ENCODE measurements at regions not wholly inside any gene's neighbourhood (a gene's known extent, or its start where the extent isn't known, plus 50 kb on each side); places are given as distances from the start of the nearest gene placed in this dataset.
"Not testable (repeated sequence)": the region's sequence is repeated elsewhere in the genome, so short reads cannot be mapped to it uniquely, and the experiment has no call there.

DNA sequence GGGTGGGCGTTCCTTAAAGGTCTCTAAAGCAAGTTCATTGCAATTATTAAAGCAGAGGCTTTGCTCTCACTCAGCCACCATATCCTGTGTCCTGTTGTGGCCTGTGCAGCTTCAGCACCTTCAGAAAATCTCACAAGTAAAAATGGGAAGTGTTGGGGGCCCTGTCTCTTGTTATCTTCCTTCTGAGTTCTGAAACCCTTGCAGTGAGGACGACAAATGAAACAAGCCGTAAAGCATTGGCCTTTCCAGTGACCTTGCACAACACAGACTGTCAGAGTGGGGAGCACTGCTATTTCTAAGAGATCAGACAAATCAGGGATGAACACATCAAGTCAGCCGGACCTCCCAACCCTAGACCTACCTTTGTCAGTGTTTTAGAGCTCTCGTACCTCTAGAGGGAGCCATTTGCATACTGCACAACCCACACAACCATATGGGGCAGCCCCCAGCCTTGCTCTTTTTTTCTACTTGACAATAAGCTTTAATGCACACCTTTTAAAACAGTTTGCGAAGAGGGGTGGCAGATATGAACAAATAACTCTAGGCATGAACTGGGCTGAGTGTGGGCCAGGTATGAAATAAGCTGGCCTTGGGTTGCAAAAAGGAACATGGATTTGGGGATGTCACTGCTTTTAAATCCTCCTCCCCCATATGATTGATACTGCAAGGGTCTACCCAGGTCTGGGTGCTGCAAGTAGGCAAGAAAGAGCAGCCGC, 89.8 kb downstream of the KATNIP start:
- DNase-seq: peak; percentile 69

GRCh38 chr16:27640277-27640600, 90.3 kb downstream of the KATNIP start:
- no peak for DNase-seq

DNA sequence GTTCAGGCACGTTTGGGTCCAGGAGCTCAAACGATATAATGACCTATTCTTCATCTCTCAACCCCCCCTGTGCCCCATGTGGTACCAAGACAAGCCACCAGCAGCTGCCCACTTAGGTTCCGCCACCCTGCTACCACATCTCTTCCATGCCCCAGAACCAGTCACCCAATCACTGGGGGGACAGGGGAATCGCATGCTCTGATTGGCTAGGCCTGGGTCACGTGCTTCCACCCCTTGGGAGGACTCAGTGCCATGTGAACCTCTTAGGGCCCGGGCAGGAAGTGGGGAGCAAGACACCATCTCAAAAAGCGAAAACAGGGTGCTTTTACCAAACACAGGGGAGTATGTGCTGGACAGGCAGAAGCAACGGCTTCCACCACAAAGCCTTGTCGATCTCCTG, 91.3 kb downstream of the KATNIP start:
- DNase-seq: no peak

- not testable (repeated sequence) for DNase-seq
These were observed 91.9 kb downstream of the KATNIP start for GRCh38 chr16:27641734-27642415.

- DNase-seq: no peak
These were observed 92.8 kb downstream of the KATNIP start for GRCh38 chr16:27642756-27643155.

GRCh38 chr16:27644165-27644564, 94.2 kb downstream of the KATNIP start:
- no peak for DNase-seq

GRCh38 chr16:27645396-27645795, 95.5 kb downstream of the KATNIP start:
- no peak for DNase-seq

GRCh38 chr16:27646806-27647205, 96.9 kb downstream of the KATNIP start:
- no peak for DNase-seq

DNA sequence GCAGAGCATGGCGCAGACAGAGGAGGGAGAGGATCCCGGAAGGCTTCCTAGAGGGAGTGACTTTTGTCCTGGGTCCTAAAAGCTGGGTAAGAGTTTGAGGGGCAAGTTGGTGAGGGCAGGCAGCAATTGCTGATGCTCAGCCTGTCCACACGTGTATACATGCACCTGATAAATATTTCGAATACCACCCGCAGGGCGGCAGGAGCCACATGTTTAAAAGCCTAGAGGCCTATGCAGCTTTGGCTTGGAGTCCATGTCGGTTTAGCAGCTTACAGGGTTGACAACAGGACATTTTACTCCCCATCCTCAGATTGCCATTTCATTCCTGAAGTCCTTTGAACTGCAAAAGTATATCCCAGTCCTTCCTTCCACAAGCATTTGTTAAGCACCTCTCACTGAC, 99.1 kb downstream of the KATNIP start:
- DNase-seq: no peak

GRCh38 chr16:27650073-27650701, 100.2 kb downstream of the KATNIP start:
- DNase-seq: no peak

DNA sequence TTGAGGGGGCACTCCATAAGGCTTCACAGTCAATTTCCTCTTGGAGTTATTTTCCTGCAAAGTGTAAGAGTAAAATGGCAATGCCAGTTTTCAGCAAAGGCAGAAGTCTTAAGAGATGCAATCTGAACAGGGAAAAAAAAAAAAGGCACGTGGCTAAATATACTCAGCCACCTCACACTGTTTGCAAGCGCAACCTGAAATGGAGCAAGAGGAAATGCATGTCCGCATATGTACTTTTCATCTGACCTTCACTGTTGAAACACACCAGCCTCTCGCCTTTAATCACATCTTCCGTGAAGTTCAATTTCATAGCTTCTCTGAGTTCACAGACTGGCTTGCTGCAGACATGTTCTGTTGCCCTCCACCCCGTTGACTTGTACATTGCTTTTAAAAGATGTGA, 101.4 kb downstream of the KATNIP start:
- no peak for DNase-seq

- DNase-seq: no peak
These were observed 107.9 kb downstream of the KATNIP start for GRCh38 chr16:27657811-27658210.

DNA sequence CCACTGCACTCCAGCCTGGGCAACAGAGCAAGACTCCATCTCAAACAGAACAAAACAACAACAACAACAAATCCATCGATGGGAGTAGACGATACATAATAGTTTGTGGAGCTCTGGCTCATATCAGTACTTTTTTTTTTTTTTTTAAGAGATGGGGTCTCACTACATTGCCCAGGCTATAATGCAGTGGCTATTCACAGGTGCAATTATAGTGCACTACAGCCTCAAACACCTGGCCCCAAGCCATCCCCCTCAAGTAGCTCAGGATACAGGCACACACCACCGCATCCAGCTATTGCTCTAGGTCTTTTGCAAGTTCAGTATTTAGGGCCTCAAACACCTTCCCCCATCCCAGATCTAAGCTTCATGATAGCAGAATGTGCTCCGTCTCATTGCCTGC, 110.6 kb downstream of the KATNIP start:
- no peak for DNase-seq

GRCh38 chr16:27663235-27663634, 113.3 kb downstream of the KATNIP start:
- not testable (repeated sequence) for DNase-seq

- no peak for DNase-seq
These were observed 115.9 kb downstream of the KATNIP start for GRCh38 chr16:27665881-27666280.

DNA sequence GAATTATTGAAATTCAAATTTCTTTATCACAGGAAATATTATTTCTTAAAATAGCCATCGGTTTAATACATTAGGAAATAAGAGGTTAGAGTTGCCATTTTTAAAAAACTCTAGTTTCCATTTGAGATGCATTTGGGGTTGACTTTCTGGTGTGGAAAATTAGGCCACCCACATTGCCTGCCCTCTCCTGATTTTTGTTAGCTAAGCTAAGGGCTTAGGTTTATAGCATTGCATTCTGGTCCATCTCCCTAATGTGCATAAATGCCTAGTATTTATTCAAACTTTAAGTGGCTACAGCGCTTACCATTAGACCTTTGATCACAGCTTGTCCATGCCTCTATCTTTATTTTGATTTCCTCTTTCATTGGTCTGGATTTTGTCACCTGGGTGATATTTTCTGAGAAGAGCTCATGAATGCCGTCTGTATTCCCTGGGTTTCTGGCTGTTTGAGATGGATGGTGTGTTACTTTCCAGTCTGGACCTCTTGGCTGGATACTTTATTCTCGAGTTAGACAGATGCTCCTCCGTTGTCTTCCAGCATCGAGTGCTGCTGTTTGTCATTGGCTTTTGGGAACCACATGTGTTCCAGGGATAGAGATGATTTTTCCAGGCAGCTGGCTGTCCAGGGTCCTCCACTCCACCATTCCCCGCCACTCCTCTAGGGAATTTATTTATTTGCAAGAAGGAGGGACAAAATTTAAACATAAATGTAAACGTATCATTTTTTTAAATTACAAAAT, 120.3 kb downstream of the KATNIP start:
- no peak for DNase-seq

DNA sequence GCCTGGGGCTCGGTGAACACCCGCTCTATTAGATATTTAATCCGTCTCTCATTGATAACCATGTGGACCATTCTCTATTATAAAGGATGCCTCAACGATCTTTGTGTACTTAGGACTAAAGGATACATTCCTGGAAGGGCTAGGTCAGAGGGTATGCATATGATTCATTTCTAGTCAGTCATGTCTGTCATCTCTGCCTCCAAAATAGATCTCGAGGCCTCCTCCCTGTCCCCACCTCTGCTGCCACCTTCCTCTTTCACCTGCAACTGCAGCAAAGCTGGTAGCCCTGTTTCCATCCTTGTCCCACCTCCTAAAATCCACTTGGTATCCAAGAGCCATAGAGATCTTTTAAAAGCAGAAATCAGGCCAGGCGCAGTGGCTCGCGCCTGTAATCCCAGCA, 121.5 kb downstream of the KATNIP start:
- no peak for DNase-seq

DNA sequence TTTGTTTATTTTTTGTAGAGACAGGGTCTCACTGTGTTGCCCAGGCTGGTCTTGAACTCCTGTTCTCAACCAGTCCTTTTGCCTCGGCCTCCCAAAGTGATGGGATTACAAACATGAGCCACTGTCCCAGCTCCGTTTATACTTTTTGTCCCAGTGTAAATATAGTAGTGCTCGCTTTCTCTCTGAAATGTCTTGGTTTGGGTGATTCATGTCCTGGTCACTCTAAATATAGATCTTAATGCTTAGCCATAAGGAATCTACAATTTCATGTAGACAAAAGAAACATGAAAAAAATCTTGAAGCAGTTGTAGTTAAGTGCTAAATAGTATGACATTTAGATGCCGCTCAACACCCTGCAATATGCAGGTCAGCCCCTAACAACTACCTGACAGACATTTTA, 126.9 kb downstream of the KATNIP start:
- DNase-seq: no peak

GRCh38 chr16:27677263-27677662, 127.3 kb downstream of the KATNIP start:
- DNase-seq: no peak

DNA sequence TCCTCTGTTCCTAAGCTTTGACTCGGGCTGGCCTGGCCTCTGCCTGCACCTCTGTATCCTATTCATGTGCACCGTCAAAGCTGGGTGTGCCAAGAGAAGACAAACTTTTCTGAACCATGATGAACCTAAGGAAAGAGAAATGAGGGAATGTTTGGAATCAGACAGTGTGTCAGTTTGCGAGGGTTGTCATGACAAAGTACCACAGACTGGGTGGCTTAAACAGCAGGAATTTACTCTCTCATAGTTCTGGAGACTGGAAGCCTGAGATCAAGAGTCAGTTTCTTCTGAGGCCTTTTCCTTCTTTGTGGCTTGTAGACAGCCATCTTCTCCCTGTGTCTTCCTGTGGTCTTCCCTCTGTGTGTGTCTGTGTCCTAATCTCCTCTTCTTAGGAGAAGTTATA, 129.0 kb downstream of the KATNIP start:
- no peak for DNase-seq

DNA sequence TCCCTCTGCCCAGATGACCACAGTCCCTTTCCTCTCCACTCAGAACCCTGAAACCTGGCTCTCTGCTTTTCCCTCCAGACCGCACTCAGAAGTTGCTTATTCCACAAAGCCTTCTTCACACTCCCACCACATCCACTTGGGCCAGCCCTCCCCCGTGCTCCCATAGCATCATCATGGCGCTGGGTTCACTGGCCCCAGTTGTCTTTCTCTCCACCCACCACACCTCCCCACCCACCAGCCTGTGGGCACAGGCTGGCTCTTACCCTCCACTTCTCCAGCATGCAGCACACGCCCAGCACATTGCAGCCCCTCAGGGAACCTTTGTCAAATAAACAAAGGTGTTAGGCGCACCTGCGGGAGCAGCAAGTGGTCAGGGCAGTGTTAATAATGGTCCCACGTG, 130.0 kb downstream of the KATNIP start:
- DNase-seq: no peak

DNA sequence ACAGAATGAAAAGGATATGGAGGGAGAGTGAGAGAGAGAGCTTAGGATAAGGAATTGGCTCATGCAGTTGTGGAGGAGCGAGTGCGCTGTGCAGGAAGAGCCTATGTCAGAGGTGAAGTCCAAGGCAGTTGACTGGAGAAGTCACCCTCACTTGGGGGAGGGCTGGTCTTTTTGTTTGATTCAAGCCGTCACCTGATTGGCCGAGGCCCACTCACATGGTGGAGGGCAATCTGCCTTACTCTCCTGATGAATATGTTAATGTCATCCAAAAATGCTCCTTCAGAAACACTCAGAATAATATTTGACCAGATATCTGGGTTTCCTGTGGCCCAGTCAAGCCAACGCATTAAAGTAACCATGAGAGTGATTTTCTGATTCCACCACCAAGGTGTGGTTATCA, 131.7 kb downstream of the KATNIP start:
- no peak for DNase-seq

DNA sequence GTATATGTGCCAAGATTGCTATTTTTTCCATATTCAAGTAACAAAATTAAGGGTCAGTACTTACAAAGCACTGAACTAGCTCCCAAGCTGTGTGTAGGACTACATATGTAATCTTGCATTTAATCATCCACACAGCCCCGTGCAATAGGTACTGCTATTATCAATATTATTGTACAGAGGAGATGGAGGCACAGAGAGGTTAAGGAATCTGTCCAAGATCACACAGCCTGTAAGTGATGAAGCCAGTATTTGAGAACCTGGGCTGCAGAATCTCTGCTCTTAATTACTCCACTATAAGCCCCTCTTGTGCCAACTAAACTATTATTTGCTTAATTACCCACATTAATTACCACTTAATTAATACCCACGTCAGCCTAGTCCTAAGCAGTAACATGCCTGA, 134.1 kb downstream of the KATNIP start:
- no peak for DNase-seq

DNA sequence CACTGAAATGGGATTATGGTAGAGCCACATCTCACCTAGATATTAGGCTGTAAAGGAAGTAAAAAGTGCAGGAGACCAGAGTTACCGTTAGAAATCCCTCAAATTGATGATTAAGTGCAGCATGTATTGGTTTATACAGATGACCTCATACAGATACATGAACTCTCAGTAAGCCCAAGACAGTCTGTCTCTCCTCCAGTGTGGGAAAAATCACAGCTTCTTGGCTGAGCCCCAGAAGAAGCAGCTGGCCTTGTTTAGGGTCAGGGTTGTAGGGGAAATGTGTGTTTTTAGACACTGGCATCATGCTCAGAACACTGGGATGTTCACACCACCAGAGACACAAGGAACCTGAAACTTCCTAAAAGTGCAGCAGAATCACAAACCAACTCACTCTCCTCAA, 135.9 kb downstream of the KATNIP start:
- no peak for DNase-seq

Data from NCI-H1436 (cell line).